NCI-H128 (cell line): ENCODE measurements at regions not wholly inside any gene's neighbourhood (a gene's known extent, or its start where the extent isn't known, plus 50 kb on each side); places are given as distances from the start of the nearest gene placed in this dataset.
"Not testable (repeated sequence)": the region's sequence is repeated elsewhere in the genome, so short reads cannot be mapped to it uniquely, and the experiment has no call there.

ENCODE experiments used
- DNase-seq: peaks from one replicate; lab custom pipeline; 2025; ENCODE audit not compliant: unreplicated experiment; lab: John Stamatoyannopoulos, UW

DNA sequence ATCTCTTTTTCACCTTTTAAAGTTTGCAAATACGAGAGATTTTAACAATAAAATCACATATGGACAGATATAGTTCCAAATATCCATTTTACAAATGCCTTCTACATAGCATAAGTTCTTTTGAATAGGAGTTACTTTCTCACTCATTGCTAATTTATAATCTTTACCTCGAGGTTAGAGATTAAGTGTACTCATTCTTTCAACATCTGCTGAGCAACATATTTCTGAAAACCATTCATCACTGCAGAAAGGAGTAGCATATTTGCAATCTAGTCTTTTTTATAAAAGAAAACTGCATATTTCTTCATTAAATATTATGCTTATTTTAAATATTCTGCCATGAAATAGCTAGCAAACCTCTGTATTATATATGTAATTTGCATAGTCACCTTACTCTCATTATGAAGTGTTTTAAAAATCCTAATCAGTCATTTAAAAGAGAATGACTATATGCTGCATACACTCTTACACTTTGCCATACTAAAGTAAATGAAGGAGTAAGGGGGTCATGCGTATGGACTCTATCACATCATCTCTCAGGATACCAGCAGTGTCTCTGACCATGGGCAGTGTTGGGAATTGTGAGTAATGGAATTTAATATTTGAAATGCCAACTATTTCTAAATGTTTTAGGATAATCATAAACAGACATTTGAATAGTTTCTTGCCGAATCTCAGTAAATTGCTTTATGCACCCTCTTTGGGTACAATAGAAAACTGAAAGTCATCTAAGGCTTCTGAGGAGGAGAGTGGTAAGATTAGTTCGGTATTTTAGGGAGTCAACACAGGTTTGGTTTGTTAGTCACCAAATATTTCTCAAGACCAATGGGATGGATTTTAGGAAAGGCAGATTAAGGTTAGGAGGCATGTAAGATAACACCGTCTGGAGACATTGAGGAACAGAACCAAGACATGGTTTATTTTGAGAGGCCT is 524.8 kb upstream of the ATP2B1 start:
- no peak for DNase-seq

DNA sequence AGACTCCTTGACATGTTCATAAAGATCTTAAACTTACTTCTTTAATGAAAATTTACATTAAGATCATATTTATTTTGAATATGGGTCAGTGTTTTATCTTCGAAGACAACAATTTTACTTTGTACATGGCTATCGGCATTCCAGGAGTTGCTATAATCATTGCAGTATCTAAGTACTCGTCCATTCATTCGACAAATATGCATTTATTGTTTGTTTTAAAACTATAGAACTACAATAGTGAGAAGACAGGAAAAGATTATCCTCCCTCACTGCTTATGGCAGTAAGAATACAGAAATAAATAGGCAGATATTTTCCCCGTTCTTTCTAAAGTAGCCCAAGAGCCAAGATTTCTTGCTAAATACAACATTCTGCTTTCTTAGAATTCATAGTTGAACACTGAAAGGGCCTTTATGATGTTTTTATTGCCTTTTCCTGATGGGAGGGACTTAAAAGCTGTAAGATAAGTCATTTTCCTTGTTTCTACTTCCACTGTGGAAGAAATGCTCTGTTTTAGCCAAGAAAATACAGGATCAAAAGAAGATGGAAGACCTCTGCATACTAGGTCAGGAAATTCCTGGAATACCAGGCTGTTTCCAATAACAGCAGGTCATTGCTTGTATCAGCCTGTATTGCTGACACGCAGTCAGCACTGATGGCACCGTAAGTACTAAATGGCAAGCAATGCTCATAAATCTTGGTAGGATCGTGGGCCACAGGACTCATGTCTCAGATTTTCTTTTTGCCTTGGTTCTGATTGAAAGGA is 521.0 kb upstream of the ATP2B1 start:
- DNase-seq = no peak

DNA sequence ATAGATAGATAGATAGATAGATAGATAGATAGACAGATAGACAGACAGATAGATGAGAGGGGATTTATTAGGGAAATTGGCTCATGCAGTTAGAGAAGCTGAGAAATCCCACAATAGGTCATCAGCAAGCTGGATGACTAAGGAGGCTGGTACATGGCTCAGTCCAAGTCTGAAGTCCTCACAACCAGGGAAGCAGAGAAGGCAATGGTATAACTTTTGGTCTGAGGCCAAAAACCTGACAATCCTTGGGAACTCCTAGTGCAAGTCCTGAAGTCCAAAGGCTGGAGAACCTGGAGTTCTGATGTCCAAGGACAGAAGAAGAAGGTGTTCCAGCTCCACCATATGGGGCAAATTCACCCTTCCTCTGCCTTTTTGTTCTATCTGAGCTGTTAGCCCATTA is 517.6 kb upstream of the ATP2B1 start:
- no peak for DNase-seq

DNA sequence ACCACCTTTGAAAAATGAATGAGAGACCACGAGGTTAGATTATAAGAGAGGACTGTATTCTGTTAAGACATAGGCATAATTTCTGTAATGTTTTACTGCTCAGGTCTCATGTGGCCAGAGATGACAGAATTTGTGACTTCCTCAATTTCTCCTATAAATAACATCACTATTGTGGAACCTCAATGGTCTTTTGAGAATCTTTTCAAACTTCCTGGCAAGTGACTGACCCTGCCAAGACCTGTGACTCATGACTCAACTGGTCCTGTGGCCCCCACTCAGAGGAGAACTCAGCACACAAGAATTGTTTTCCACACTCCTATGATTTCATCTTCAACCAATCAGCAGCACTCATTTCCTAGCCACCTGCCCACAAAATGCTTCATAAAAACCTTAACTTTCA is 508.2 kb upstream of the ATP2B1 start:
- no peak for DNase-seq

DNA sequence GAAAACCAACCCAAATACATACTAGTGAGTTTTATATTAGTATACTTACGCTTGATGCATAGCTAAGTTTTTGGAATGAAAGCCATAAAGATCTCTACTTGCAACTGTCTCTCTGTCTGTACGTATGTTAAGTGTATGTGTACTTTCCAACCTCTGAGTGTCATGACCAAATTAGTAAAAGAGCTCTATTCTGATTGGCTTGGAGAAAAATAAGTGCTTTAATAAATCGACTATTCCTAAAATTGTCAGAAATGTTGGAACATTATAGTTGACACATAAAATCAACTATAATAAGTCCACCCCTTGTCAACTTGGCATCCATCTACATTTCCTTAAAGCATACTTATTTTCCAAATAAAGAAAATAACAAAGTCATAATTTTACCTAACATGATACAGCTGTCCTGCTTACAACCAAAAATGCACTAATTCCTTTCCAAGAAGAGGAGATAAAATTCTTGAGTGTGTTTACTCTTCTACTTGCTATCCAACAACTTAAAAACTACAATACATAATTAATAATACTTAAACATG is 507.4 kb upstream of the ATP2B1 start:
- DNase-seq = no peak

DNA sequence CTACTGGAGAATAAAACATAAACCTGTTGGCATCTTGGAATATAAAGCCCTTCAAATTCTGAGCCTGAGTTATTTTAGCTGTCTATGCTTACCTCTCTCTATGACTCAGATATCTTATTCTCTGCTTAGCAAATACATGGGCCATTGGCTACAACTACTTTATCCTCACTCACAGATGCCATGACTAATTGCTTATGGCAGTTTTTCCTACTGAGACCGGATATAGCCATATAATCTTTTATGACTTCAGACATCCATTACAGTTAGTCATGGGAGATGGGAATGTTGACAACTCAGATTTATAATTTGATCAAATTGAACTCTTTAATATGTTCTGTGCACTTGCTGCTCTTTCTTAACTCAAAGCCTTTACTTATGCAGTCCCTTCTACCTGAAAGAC is 502.4 kb upstream of the ATP2B1 start:
- DNase-seq = no peak

DNA sequence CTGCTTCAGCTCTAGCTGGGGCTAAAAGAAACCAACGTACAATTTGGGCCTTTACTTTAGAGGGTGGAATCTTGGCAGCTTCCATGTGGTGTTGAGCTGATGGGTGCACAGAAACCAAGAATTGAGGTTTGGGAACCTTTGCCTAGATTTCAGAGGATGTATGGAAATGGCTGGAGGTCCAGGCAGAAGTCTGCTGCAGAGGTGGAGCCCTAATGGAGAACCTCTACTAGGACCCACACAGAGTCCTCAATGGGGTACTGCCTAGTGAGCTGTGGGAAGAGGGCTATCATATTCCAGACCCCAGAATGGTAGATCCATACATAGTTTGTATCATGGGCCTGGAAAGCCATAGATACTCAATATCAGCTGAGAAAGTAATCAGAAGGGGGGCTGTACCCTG is 500.4 kb upstream of the ATP2B1 start:
- no peak for DNase-seq

DNA sequence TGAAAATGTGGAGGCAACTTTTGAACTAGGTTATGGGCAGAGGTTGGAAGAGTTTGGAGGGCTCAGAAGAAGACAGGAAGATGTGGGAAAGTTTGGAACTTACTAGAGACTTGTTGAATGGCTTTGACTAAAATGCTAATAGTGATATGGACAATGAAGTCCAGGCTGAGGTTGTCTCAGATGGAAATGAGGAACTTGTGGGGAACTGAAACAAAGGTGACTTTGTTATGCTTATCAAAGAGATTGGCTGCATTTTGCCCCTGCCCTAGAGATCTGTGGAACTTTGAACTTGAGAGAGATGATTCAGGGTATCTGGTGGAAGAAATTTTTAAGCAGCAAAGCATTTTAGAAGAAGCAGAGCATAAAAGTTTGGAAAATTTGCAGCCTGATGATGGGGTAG is 499.7 kb upstream of the ATP2B1 start:
- DNase-seq = not testable (repeated sequence)

DNA sequence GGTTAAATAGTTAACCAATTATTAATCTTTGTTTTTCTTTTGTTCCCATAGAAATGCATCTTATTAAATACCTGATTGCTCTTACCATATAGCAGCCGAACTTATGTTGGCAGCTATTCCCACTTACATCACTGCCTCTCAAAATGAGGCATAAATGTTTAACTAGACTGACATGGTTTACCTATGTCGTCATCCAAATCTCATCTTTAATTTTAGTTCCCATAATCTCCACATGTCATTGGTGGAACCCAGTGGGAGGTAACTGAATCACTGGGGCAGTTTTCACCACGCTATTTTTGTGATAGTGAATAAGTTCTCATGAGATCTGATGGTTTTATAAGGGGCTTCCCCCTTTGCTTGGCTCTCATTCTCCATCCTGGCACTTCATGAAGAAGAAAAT is 499.2 kb upstream of the ATP2B1 start:
- no peak for DNase-seq

DNA sequence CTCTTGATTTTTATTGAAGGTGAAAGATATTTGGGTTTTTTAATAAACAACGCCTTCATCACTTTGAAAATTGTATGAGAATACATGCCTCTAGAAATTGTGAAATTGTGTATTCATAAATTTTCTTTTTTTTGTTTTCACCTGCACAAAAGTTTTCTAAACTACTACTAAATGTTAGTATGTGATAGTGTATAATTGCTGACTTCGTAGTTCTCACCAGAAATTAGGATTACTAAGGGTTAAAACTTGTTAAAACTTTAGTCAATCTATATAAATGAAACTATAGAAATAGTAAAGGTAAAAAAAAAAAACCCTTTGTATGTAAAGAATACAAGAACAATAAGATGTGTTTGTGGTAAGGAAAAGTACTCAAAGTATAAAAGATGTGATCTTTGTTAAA is 496.5 kb upstream of the ATP2B1 start:
- no peak for DNase-seq

DNA sequence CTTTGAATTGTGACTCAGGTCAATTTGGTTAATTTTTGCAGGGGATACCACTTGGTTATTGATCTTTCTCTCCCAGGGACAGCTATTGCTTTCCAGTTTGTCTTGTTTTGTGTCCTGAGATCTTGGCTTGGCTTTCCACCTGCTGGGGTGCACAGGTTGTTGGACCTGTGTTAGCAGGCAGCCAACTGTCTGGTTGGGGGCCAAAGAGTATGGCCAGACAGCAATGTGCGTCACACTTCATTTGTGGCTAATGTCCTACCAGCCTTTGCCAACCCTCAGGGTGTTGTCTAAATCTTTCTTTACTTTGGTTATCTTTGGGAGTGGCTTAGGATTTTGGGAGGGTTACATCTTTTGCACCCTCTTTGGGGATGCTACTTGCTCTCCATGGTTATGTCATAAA is 494.9 kb upstream of the ATP2B1 start:
- DNase-seq = no peak

DNA sequence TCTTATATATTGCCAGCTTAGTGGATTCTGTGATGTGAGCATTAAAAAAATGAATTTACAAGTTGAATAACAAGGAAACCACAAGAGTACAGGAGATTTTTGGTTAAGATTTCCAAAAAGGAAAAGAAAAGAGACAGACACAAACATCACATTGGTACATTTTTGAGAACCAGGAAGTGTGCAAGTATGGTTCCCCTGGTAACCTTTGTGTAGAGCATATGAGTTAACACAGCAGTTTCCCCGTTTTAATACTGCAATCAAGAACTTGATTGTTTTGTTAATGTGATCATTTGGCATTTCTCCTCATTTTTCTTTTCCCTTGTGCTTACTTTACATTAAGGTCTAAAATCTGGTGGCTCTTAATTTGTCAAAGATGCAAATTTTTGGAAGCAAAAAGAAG is 490.4 kb upstream of the ATP2B1 start:
- no peak for DNase-seq

DNA sequence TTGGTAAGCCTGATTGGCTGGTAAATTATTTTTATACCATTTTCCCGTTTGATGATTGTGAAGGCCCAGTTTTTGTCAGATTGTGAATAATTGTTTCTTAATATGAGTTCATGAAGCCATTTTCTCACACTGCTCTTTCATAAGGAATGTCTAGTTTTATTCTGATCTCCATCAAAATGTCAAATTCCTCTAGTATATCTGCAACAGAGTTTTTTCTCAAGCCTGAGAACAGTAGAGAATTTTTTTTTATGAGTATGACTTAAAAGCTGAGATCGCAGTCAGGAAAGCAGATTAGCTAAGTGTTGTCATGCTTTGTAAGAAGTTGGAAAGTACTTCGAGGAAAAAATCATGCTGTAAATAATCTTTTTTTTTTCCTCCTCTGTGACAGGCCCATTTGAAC is 484.9 kb upstream of the ATP2B1 start:
- no peak for DNase-seq

DNA sequence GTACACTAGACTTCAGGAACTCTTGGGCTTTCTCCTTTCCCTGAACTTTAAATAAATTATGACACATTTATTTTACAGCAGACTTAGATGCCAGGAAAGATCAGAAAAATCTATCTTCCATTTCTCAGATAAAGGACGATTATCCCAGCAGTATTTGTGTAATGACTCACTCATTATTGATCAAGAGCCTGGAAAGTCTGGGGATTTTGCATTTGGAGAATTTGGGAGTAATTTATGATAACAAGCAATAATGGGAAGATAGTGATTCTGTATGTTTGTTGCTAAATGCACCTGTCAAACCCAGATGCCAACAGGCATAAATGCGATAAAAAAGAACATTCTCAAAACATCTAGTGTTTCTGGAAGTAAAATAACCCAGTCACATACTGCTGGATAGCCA is 480.2 kb upstream of the ATP2B1 start:
- no peak for DNase-seq

DNA sequence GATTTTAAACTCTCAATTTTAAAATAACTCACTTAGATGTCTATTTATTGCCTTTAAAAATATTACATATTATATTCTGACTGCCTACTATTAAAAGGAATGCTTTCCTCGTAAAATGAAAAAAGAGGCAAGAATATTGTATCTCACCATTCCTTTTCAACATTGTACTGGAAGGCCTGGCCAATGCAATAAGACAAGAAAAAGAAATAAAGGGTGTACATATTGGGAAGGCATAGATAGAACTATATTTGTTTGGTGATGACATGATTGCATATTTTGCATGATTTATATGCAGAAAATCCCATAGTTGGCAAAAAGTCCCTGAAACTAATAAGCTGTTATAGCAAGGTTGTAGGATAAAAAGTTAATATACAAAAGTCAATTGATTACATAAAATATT is 474.6 kb upstream of the ATP2B1 start:
- no peak for DNase-seq

DNA sequence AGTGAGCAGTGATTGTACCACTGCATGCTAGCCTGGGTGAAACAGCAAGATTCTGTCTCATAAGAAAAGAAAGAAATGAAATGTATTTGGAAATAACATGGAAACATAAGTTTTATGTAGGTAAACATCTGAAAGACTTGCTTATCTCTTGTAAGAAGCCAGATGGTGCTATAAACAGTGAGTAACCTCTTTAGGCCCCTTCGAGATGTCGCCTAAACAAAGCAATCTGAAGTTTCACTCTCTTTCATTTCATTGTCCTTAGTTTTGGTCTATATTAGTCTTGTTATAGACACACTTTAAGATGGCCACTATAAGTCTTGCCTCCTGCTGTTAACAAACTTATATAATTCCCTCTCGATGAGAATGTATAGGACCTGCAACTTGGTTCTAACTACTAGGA is 472.6 kb upstream of the ATP2B1 start:
- no peak for DNase-seq

DNA sequence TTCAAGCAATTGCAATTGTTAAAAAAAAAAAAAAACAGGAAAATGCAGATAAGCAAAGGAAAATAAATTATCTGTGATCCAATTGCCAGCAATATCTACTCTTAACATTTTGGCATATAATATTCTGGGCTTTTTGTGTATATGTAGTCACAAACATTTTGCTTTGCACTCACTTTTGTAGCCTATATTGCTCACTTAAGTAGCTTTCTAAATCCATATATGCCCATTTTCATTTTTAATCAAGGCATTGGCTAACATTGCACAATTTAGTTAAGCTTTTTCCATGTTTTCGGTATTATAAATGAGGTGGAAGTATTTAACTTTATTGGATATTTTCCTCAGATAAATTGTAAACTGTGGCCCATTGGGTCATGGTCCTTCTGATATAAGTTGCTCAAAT is 466.3 kb upstream of the ATP2B1 start:
- DNase-seq = no peak

DNA sequence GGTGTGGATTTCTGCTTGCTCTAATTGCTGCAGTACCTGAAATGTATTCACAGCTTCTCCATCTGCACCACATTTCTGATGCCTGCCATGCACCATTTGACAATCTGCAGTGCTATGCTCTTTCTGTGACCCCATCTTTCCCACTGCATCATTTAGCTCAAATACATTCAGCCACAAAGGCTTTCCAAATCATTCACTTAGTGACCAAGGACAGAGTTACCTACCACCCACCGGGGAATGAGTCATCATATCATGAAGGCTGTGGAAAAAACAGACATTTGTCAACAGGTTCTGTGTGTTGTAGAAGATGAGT is 465.5 kb upstream of the ATP2B1 start:
- no peak for DNase-seq

DNA sequence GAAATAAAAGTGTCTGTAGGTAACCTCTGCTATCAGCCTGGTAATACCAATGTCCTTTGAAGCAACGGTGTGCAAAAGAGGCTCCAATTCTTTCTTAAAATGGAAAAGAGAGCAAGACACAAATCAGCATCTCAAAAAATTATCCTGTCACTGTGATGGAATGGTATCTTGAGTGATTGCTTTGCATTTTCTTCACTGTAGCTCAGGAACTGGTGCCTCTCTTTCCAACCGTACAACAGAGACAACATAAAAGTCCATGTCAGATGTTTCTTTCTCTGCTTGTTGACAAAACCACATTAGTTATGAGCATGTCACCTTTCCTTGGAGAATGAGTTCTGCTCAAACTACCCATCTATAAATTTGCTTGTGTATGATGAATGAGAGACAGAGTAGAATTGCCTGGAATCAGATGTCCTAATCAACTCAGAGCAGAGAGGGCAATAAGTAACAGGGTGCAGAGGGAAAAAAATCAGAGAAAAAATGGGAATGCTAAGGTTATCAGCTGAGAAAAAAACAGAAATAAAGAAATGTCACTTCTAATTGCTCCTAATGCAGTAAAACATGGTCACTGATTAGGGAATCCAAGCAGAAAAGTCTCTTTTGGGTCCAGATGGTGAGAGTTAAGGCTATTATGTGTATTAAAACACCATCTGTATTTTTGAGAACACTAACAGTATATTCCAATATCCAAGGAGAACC is 465.0 kb upstream of the ATP2B1 start:
- DNase-seq = no peak

DNA sequence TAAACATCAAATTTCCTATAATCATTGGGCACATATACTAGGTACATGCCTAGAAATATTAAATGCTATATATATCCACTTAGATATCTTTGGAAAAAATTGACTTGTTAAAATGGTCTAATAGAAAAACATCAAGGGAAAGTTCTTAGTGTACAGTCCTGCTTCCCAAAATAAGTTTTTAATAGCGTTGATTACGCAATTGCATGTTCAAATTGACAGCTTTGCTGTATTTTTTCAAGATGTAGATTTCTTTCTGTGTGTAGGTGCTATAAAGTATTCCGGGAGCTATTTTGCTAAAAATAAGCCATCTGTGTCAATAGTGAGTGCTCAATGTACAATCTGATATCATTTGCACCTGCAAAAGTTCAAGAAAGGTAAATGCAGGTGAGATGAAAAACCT is 463.9 kb upstream of the ATP2B1 start:
- no peak for DNase-seq

DNA sequence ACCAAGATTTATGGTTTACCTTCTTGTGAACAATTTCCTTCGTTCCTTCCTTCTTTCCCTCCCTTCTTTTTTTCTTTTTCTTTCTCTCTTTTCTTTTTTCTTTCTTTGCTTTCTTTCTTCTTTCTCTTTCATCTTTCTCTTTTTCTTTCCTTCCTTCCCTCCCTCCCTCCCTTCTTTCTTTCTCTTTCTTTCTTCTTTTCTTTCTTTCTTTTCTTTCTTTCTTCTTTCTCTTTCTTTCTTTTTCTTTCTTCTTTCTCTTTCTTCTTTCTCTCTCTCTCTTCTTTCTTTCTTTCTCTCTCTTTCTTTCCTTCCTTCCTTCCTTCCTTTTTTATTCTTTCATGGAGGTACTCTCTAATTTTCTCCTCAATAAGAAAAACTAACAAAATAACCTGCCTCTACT is 462.1 kb upstream of the ATP2B1 start:
- DNase-seq = no peak
